Nephron (organoid): ENCODE measurements at regions not wholly inside any gene's neighbourhood (a gene's known extent, or its start where the extent isn't known, plus 50 kb on each side); places are given as distances from the start of the nearest gene placed in this dataset.

Source experiments
- H3K27ac Mint-ChIP-seq, 3 experiments: 2 replicates each; pipeline ENCODE4 v1.8.0; 2020; ENCODE audit warnings: mixed read lengths in 3 of 3, mild to moderate bottlenecking in 2 of 3, moderate library complexity in 1 of 3
- H3K27me3 Mint-ChIP-seq: 2 replicates; pipeline ENCODE4 v1.8.0; 2021; ENCODE audit warnings: low read depth, mild to moderate bottlenecking, moderate library complexity, mixed read lengths
- H3K36me3 Mint-ChIP-seq: 2 replicates; pipeline ENCODE4 v1.8.0; 2020; ENCODE audit warnings: low read depth, mixed read lengths
- H3K4me1 Mint-ChIP-seq: 2 replicates; pipeline ENCODE4 v1.8.0; 2020; ENCODE audit warnings: mixed read lengths
- H3K4me3 Mint-ChIP-seq, 3 experiments: 2 replicates each; pipeline ENCODE4 v1.8.0; 2020; ENCODE audit warnings: mild to moderate bottlenecking in 3 of 3, mixed read lengths in 3 of 3, moderate library complexity in 2 of 3
- H3K9me3 Mint-ChIP-seq: 2 replicates; pipeline ENCODE4 v1.8.0; 2020; ENCODE audit warnings: mixed read lengths
- CTCF ChIP-seq, 3 experiments: fragments of 200-600 bp; sonication (generic); IDR thresholded peaks; one replicate each; pipeline ENCODE4 v1.5.0; 2021; ENCODE audit warnings: antibody characterized with exemption in 3 of 3; ENCODE audit not compliant: unreplicated experiment in 3 of 3

GRCh38 chr1:93770640-93771039 is 89.0 kb upstream of the BCAR3 start:
- no peak overlapping the region for H3K27ac Mint-ChIP-seq
- peaks cover 3% of the 10 kb centered on the region for H3K27me3 Mint-ChIP-seq
- peaks cover 76% of the 10 kb centered on the region for H3K4me1 Mint-ChIP-seq
- H3K4me3 Mint-ChIP-seq = no peak overlapping the region
- no peaks in the 10 kb centered on the region for H3K9me3 Mint-ChIP-seq
- no peaks in the 10 kb centered on the region for H3K36me3 Mint-ChIP-seq
- TF ChIP-seq CTCF (IDR thresholded peaks at IDR 0.05; ENCODE audit: unreplicated experiment in 3 of 3) = no peak

GRCh38 chr1:93769777-93770176 is 88.1 kb upstream of the BCAR3 start:
- no peak overlapping the region for H3K4me3 Mint-ChIP-seq
- no peak for TF ChIP-seq CTCF (IDR thresholded peaks at IDR 0.05; ENCODE audit: unreplicated experiment in 3 of 3)

GRCh38 chr1:93768380-93768863 is 86.8 kb upstream of the BCAR3 start:
- H3K4me3 Mint-ChIP-seq = peak overlapping the region; percentile 8 to 27 (median 15)
- TF ChIP-seq CTCF (IDR thresholded peaks at IDR 0.05; ENCODE audit: unreplicated experiment in 3 of 3) = no peak
- H3K36me3 Mint-ChIP-seq = no peaks in the 10 kb centered on the region
- H3K27me3 Mint-ChIP-seq = peaks cover 13% of the 10 kb centered on the region
- H3K9me3 Mint-ChIP-seq = no peaks in the 10 kb centered on the region
- H3K27ac Mint-ChIP-seq = peak overlapping the region; percentile 85 to 94 (median 86)
- H3K4me1 Mint-ChIP-seq = peaks cover 67% of the 10 kb centered on the region

More at GRCh38 chr1:93769777-93770176, 88.1 kb upstream of the BCAR3 start:
- peaks cover 3% of the 10 kb centered on the region for H3K27me3 Mint-ChIP-seq
- H3K27ac Mint-ChIP-seq = peak overlapping the region; percentile 85 to 94 (median 86)
- H3K4me1 Mint-ChIP-seq = peaks cover 68% of the 10 kb centered on the region
- no peaks in the 10 kb centered on the region for H3K36me3 Mint-ChIP-seq
- H3K9me3 Mint-ChIP-seq = no peaks in the 10 kb centered on the region

- Mint-ChIP-seq H3K27ac (peak overlapping the region; percentile 81 to 86 (median 85)), H3K4me3 (peak overlapping the region in 1 of 3 experiments; percentile 53), H3K36me3 (no peaks in the 10 kb centered on the region), H3K27me3 (peaks cover 28% of the 10 kb centered on the region), H3K9me3 (no peaks in the 10 kb centered on the region), H3K4me1 (peaks cover 56% of the 10 kb centered on the region)
- TF ChIP-seq CTCF (IDR thresholded peaks at IDR 0.05; ENCODE audit: unreplicated experiment in 3 of 3) = no peak
Measured at GRCh38 chr1:93766451-93766850, 84.8 kb upstream of the BCAR3 start.

- H3K4me1 Mint-ChIP-seq = peaks cover 55% of the 10 kb centered on the region
- no peak for TF ChIP-seq CTCF (IDR thresholded peaks at IDR 0.05; ENCODE audit: unreplicated experiment in 3 of 3)
- H3K9me3 Mint-ChIP-seq = no peaks in the 10 kb centered on the region
- no peak overlapping the region for H3K4me3 Mint-ChIP-seq
- no peak overlapping the region for H3K27ac Mint-ChIP-seq
- H3K36me3 Mint-ChIP-seq = no peaks in the 10 kb centered on the region
- peaks cover 39% of the 10 kb centered on the region for H3K27me3 Mint-ChIP-seq
Measured at GRCh38 chr1:93765099-93765498, 83.5 kb upstream of the BCAR3 start.

- Mint-ChIP-seq H3K4me3 (peak overlapping the region in 1 of 3 experiments; percentile 45), H3K4me1 (peaks cover 50% of the 10 kb centered on the region), H3K27me3 (peaks cover 40% of the 10 kb centered on the region), H3K27ac (peak overlapping the region; percentile 67 to 91 (median 86)), H3K9me3 (no peaks in the 10 kb centered on the region), H3K36me3 (no peaks in the 10 kb centered on the region)
- no peak for TF ChIP-seq CTCF (IDR thresholded peaks at IDR 0.05; ENCODE audit: unreplicated experiment in 3 of 3)
Measured at GRCh38 chr1:93764366-93764750, 82.7 kb upstream of the BCAR3 start.
